Activated CD4-positive, alpha-beta T cell treated with anti-CD3 and anti-CD28 coated beads for 36 hours (primary cell): ENCODE measurements at regions not wholly inside any gene's neighbourhood (a gene's known extent, or its start where the extent isn't known, plus 50 kb on each side); places are given as distances from the start of the nearest gene placed in this dataset.

Experiments used
- ATAC-seq: fragments of 200-7000 bp; cut with Tn5 transposase; one replicate; pipeline ENCODE4 v1.10.0; 2021; ENCODE audit warnings: mild to moderate bottlenecking, moderate library complexity
- CTCF ChIA-PET: fragments of 350-600 bp; sonication (Branson Sonifier 250); formaldehyde crosslinking; loops from one replicate; lab custom pipeline; 2021; ENCODE audit warnings: antibody characterized with exemption; lab: Charles Lee
- POLR2A ChIA-PET: fragments of 350-600 bp; sonication (Branson Sonifier 250); formaldehyde crosslinking; loops from one replicate; lab custom pipeline; 2021; ENCODE audit warnings: antibody characterized with exemption, inconsistent platforms; lab: Charles Lee
- DNase-seq: peaks from one replicate; pipeline ENCODE4 v3.0.0-alpha.2; 2020
- H3K27ac Mint-ChIP-seq: one replicate; pipeline ENCODE4 v1.8.0; 2021; ENCODE audit warnings: mixed read lengths
- H3K27me3 Mint-ChIP-seq: one replicate; pipeline ENCODE4 v1.8.0; 2021; ENCODE audit warnings: mixed read lengths
- H3K36me3 Mint-ChIP-seq: one replicate; pipeline ENCODE4 v1.8.0; 2021; ENCODE audit warnings: low read depth, mixed read lengths
- H3K4me1 Mint-ChIP-seq: one replicate; pipeline ENCODE4 v1.8.0; 2021; ENCODE audit warnings: mixed read lengths
- H3K4me3 Mint-ChIP-seq: one replicate; pipeline ENCODE4 v1.8.0; 2021; ENCODE audit warnings: mild to moderate bottlenecking, moderate library complexity, mixed read lengths
- H3K9me3 Mint-ChIP-seq: one replicate; pipeline ENCODE4 v1.8.0; 2021; ENCODE audit warnings: low read depth, mixed read lengths
- intact Hi-C, 2 experiments: fragments of 100-400 bp; cut with DNase I in 1 of 2; cut with micrococcal nuclease in 1 of 2; formaldehyde crosslinking; loops; one replicate each; pipeline versions ENCODE4 v1.14.2 to v1.15.1; 2022 to 2024; cut with DNase I, micrococcal nuclease

DNA sequence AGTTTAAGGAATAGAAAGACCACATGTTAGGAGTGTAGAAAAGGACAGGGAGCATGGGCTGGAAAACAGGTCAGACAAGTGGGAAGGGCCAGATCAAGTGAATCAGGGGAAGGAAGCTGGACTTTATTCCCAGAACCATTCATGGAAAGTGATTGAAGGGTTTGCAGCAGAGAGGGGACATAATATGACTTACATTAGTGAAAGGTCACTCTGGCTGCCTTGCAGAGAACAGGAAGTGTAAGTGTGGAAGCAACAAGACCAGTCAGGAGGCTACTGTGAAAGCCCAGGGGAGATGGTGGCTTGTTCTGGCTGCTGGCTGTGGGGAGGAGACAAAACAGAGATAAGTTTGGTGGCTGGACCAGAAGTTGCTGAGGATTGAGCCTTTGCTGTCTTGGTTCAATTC lies 69.1 kb downstream of the VCPKMT start:
- Mint-ChIP-seq H3K4me1 (peaks cover 36% of the 10 kb centered on the region), H3K27ac (no peak overlapping the region), H3K4me3 (no peak overlapping the region), H3K36me3 (peaks cover 30% of the 10 kb centered on the region), H3K9me3 (peaks cover 9% of the 10 kb centered on the region), H3K27me3 (no peaks in the 10 kb centered on the region)
- ChIA-PET POLR2A (no interaction called here), CTCF (interaction anchor here (0.6 to 1.4 kb wide), 5 partner anchors 9 to 608 kb away, joined by 3 to 6 read pairs (median 4); partner anchors contain the start of gene NEMF)
- ATAC-seq (no peak), DNase-seq (no peak)
- intact Hi-C loops: no loop called here

DNA sequence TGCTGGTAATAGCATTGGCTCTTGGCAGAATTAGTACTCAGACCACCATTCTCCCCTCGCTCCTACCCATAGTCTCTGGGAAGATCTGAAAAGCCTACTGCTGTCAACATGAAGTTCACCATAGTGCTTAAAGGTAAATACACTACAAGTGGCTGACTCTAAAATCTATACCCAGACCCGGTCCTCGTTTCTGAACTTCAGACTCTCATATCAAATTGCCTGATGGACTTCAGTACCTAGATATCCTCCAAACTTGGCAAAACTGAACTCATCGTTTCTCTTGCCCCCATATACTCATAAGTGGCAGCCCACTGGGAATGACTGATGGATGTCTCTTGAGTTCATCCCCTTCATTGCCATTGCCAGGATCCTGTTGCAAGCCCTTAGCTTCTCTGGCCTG lies 67.3 kb downstream of the VCPKMT start:
- intact Hi-C loops: no loop called here
- CTCF ChIA-PET: interaction anchor here (0.8 kb wide), 1 partner anchor 12 kb away, joined by 3 read pairs; no protein-coding TSS in a partner anchor
- no peak for DNase-seq
- H3K4me1 Mint-ChIP-seq: peaks cover 29% of the 10 kb centered on the region
- H3K27me3 Mint-ChIP-seq: no peaks in the 10 kb centered on the region
- POLR2A ChIA-PET: no interaction called here
- H3K4me3 Mint-ChIP-seq: no peak overlapping the region
- no peak for ATAC-seq
- peaks cover 32% of the 10 kb centered on the region for H3K36me3 Mint-ChIP-seq
- no peak overlapping the region for H3K27ac Mint-ChIP-seq
- H3K9me3 Mint-ChIP-seq: peaks cover 9% of the 10 kb centered on the region

DNA sequence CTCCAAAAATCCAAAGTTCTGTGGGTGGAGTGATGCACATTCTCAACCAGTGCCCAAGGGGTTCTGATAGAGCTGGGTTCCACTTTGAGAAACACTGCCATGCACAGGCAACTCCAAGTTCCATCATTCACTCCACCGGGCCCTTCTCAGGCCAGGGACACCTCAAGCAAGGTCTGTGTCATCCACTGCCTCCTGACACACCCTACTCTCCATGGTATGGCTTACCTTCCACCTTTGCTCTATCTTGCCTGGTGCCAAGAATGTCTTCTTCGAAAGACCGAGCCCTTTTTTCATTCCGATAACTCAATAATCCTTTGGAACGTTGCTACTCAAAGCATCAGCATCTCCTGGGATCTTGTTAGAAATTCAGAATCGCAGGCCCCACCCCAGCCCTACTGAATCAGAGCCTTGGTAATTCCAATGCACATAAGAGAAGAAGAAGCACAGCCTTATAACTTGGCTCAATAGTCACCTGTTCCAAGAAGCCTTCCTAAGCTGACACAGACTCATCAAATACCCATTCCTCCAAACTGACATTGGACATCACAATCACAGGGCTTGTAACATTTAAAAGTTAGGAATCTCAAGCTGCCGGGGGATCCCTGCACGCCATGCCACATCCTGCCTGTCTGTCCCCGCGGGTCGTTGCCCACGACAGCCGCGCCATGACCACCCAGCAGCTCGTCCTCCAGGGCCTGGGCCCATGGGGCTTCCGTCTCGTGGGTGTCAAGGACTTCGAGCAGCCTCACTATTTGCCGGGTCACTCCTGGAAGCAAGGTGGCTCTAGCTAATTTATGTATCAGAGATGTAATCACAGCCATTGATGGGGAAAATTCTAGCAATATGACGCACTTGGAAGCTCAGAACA lies 66.4 kb downstream of the VCPKMT start:
- Mint-ChIP-seq H3K27ac (no peak overlapping the region), H3K36me3 (peaks cover 32% of the 10 kb centered on the region), H3K27me3 (no peaks in the 10 kb centered on the region), H3K4me1 (peaks cover 22% of the 10 kb centered on the region), H3K4me3 (no peak overlapping the region), H3K9me3 (peaks cover 9% of the 10 kb centered on the region)
- ChIA-PET CTCF (interaction anchor here (0.8 kb wide), 1 partner anchor 11 kb away, joined by 3 read pairs; no protein-coding TSS in a partner anchor), POLR2A (interaction anchor here (1.0 kb wide), 1 partner anchor 12 kb away, joined by 4 read pairs; no protein-coding TSS in a partner anchor)
- ATAC-seq: no peak
- intact Hi-C loops: no loop called here
- DNase-seq: no peak

DNA sequence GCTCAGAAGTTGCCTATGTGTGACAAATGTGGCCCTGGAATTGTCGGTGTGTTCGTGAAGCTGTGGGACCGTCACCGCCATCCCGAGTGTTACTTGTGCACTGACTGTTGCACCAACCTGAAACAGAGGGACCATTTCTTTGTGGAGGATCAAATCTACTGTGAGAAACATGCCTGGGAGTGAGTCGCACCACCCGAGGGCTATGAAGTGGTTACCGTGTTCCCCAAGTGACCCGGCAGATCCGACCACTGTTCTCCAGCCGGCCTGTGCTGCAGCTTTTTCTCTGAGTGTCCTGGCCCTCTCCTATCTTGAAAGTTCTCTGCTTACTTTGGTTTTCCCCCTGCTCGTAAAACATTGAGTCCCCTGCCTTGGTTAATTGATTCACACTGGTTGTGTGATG lies 65.3 kb downstream of the VCPKMT start:
- Mint-ChIP-seq H3K9me3 (no peaks in the 10 kb centered on the region), H3K36me3 (peaks cover 21% of the 10 kb centered on the region), H3K27ac (no peak overlapping the region), H3K27me3 (no peaks in the 10 kb centered on the region), H3K4me3 (no peak overlapping the region), H3K4me1 (peaks cover 11% of the 10 kb centered on the region)
- CTCF ChIA-PET: no interaction called here
- DNase-seq (no peak), ATAC-seq (no peak)
- intact Hi-C loops: no loop called here
- POLR2A ChIA-PET: no interaction called here

DNA sequence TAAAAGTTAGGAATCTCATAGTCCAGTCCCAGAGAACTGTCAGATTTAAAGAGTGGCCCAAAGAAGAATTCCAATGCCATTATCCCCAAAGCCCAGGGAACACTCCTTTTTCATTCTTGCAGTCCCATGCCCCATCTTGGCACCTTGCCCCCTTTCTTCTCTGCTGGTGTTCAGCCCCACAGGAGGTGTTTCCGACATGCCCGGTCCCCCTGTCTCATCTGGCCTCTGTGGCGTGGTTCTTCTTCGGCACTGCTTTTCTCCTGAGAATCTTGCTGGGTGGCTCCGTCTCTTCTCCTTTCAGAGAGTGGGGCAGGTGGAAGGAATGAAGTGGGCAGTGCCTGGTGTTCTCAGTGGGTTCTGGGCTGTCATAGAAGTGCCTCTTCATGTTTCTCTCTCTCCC lies 64.7 kb downstream of the VCPKMT start:
- Mint-ChIP-seq H3K4me1 (peaks cover 11% of the 10 kb centered on the region), H3K4me3 (no peak overlapping the region), H3K9me3 (no peaks in the 10 kb centered on the region), H3K27me3 (no peaks in the 10 kb centered on the region), H3K36me3 (peaks cover 15% of the 10 kb centered on the region), H3K27ac (no peak overlapping the region)
- intact Hi-C loops: no loop called here
- CTCF ChIA-PET: no interaction called here
- ATAC-seq (no peak), DNase-seq (no peak)
- POLR2A ChIA-PET: interaction anchor here (0.7 kb wide), 1 partner anchor 153 kb away, joined by 4 read pairs; no protein-coding TSS in a partner anchor

DNA sequence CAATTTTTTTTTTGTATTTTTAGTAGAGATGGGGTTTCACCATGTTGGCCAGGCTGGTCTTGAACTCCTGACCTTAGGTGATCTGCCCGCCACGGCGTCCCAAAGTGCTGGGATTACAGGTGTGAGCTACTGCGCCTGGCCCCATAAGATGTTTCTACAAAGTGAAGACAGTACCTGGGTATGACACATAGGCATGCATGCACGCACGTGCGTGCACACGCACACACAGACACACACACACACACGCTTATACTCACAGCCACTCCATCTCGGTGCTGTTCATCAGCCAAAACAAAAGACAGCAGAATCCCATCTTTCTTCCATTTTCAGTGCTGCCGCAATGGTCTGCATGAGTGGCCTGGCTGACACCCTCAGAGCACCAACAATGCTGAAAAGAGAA lies 63.9 kb downstream of the VCPKMT start:
- ATAC-seq (no peak), DNase-seq (no peak)
- POLR2A ChIA-PET: interaction anchor here (0.7 kb wide), 1 partner anchor 153 kb away, joined by 4 read pairs; no protein-coding TSS in a partner anchor
- H3K4me1 Mint-ChIP-seq: peaks cover 13% of the 10 kb centered on the region
- H3K36me3 Mint-ChIP-seq: peaks cover 15% of the 10 kb centered on the region
- intact Hi-C loops: no loop called here
- CTCF ChIA-PET: no interaction called here
- H3K27ac Mint-ChIP-seq: no peak overlapping the region
- H3K9me3 Mint-ChIP-seq: no peaks in the 10 kb centered on the region
- no peak overlapping the region for H3K4me3 Mint-ChIP-seq
- no peaks in the 10 kb centered on the region for H3K27me3 Mint-ChIP-seq

DNA sequence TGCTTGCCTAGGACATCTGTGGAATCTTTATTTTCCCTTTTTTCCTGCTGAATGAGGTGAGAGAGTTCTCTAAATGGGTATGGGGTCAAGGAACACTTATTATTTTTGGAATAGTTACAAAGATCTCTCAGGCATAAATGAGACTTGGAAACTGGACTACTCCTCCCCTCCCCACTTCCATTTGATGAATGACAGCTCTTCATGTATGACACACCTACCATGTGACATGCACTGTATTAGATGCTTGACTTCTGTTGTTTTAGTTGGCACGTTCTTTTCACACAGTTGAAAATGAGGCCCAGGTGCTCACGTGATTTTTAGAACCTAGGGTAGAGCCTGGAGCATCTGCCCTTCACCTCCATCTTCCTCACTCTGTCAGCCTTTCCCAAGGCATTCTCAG lies 62.4 kb downstream of the VCPKMT start:
- peaks cover 21% of the 10 kb centered on the region for H3K4me1 Mint-ChIP-seq
- DNase-seq: no peak
- no peak for ATAC-seq
- no peak overlapping the region for H3K27ac Mint-ChIP-seq
- peaks cover 13% of the 10 kb centered on the region for H3K36me3 Mint-ChIP-seq
- intact Hi-C loops: no loop called here
- H3K27me3 Mint-ChIP-seq: no peaks in the 10 kb centered on the region
- no peaks in the 10 kb centered on the region for H3K9me3 Mint-ChIP-seq
- ChIA-PET POLR2A (no interaction called here), CTCF (no interaction called here)
- no peak overlapping the region for H3K4me3 Mint-ChIP-seq

DNA sequence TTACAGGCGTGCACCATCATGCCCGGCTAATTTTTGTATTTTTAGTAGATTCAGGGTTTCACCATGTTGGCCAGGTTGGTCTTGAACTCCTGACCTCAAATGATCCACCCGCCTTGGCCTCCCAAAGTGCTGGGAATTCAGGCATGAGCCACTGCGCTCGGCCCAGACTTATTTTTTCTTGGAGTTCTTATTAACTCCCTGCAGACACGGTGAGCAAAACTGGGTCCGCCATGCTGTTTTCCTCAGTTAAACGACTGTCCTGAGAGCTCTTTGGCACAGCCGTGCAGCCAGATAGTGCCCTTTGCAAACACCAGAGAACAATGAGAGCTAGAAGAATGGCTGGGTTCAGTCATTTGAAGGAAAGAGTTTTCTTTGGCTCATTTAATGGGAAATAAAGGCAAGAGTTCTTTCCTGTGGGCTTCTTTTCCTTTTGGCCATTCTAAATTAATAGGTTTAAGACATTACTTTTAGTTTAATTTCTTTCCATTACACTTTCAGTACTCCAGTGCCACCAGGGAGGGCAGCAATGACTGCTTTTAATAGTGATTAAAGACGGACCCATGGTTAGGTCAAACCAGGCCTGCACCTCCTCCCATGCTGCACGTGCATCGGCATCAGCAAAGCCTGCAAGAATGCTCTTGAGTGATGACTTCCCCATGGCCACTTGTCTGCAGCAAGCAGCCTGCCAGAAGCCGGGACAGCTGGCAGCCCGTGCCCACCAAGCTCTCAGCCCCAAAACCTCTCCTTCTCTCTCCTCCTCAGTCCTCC lies 60.7 kb downstream of the VCPKMT start:
- Mint-ChIP-seq H3K27me3 (no peaks in the 10 kb centered on the region), H3K27ac (no peak overlapping the region), H3K36me3 (peaks cover 7% of the 10 kb centered on the region), H3K4me3 (no peak overlapping the region), H3K9me3 (no peaks in the 10 kb centered on the region), H3K4me1 (peaks cover 37% of the 10 kb centered on the region)
- intact Hi-C loops: no loop called here
- ATAC-seq (no peak), DNase-seq (no peak)
- CTCF ChIA-PET: no interaction called here
- POLR2A ChIA-PET: no interaction called here

DNA sequence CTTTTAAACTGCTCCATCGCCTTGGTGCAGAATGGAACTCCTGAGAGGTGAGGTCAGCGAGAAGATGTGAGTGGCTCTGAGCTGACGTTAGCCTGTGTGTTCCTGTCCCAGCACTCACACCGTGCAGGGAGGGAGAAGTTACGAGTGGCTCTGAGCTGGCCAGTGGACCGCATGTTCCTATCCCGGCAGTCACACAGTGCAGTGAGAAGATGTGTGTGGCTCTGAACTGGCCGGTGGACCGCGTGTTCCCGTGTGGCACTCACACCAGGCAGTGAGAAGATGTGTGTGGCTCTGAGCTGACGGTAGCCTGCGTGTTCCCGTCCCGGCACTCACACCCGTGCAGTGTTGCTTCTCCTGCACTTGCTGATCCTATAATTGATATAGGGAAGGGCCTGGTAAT lies 59.9 kb downstream of the VCPKMT start:
- intact Hi-C loops: no loop called here
- H3K27ac Mint-ChIP-seq: no peak overlapping the region
- peaks cover 43% of the 10 kb centered on the region for H3K4me1 Mint-ChIP-seq
- no peak overlapping the region for H3K4me3 Mint-ChIP-seq
- CTCF ChIA-PET: interaction anchor here (0.5 kb wide), 1 partner anchor 141 kb away, joined by 3 read pairs; no protein-coding TSS in a partner anchor
- peaks cover 7% of the 10 kb centered on the region for H3K36me3 Mint-ChIP-seq
- DNase-seq (no peak), ATAC-seq (no peak)
- no peaks in the 10 kb centered on the region for H3K27me3 Mint-ChIP-seq
- H3K9me3 Mint-ChIP-seq: no peaks in the 10 kb centered on the region
- POLR2A ChIA-PET: no interaction called here

DNA sequence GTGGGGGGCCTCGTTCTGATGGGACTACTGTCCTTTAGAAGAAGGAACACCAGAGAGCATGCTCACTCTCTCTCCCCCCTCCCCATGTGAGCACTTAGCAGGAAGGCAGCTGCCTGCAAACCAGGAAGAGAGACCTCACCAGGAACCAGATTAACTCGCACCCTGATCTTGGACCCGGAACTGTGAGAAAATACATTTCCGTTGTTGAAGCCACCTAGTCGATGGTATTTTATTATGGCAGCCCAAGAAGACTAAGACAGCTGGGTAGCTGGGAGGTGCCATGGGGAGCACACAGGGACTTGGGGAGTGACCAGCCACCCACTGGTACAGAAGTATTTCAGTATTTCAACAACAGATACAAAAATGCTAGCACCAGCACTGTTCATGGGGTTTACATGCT lies 59.0 kb downstream of the VCPKMT start:
- Mint-ChIP-seq H3K27me3 (no peaks in the 10 kb centered on the region), H3K4me3 (no peak overlapping the region), H3K36me3 (peaks cover 12% of the 10 kb centered on the region), H3K9me3 (no peaks in the 10 kb centered on the region), H3K27ac (peak overlapping the region; percentile 52), H3K4me1 (peaks cover 47% of the 10 kb centered on the region)
- no peak for ATAC-seq
- ChIA-PET POLR2A (no interaction called here), CTCF (no interaction called here)
- intact Hi-C loops: no loop called here
- no peak for DNase-seq

DNA sequence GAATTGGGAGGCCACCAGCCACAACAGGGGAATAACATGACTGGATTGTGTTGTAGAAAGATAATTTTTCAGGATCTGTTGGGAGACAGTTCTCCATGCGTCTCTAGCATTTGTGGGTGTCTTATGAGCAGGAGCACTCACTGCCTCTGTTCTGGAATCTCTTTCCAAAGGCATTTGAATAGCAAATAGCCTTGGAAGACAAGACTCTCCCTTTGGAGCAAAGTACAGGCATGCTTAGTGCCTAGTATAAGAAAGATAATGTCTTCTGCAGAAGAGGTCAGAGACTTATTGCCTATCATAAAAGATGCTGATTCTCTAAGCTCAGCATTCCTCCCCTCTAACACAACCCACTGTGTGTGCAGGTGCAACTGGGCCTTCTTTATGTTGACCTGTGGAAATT lies 58.3 kb downstream of the VCPKMT start:
- peaks cover 55% of the 10 kb centered on the region for H3K4me1 Mint-ChIP-seq
- intact Hi-C loops: no loop called here
- no peak for ATAC-seq
- POLR2A ChIA-PET: no interaction called here
- CTCF ChIA-PET: interaction anchor here (0.6 kb wide), 1 partner anchor 105 kb away, joined by 3 read pairs; no protein-coding TSS in a partner anchor
- no peak overlapping the region for H3K4me3 Mint-ChIP-seq
- H3K9me3 Mint-ChIP-seq: no peaks in the 10 kb centered on the region
- peaks cover 13% of the 10 kb centered on the region for H3K36me3 Mint-ChIP-seq
- no peak for DNase-seq
- no peak overlapping the region for H3K27ac Mint-ChIP-seq
- no peaks in the 10 kb centered on the region for H3K27me3 Mint-ChIP-seq
